Heart left ventricle (tissue), 13 donors: ENCODE measurements at regions not wholly inside any gene's neighbourhood (a gene's known extent, or its start where the extent isn't known, plus 50 kb on each side); places are given as distances from the start of the nearest gene placed in this dataset.

Source experiments
- POLR2A ChIP-seq, 2 donors: fragments of 450-650 bp; IDR thresholded peaks; one replicate each; pipeline ENCODE4 v1.6.1; 2017; ENCODE audit warnings: antibody characterized with exemption in 2 of 2, mild to moderate bottlenecking in 2 of 2, moderate library complexity in 2 of 2
- TF ChIP-seq, protein P1 (sequence below), 12 donors: fragments of 200-600 bp; sonication (generic) in 4 of 12; IDR thresholded peaks; one replicate each; pipeline versions ENCODE4 v1.5.0 to v1.8.0; 2018 to 2022; ENCODE audit warnings: antibody characterized with exemption in 12 of 12, mild to moderate bottlenecking in 5 of 12
- donor health status: ischemic (EF 13 %, LVEDD 7.1; RV severe dilation, severe dysfunction).
- donor health status: DM: no; HTN: yes; CAD: no.
- donor health status: DM: no; HTN: no; CAD: no.
- donor health status: ischemic (EF 25% LVEDD 6.9; RV normal size, moderate dysfunction).
- donor health status: ischemic (EF 25% LVEDD 5.7; RV mildly dilated, moderate dysfunction).
- donor health status: ischemic (EF 35%, LVEDD 5.7; RV mildly dilated, moderate dysfunction).
- donor health status: nonischemic (EF 11% LVEDD 7.7; RV severe dilation, severe dysfunction).
- donor health status: DM: yes; HTN: yes; CAD: no.
- donor health status: PGD.
- donor health status: ischemic (EF 29% LVEDD 5.4; RV normal size, mild dysfunction).
- donor health status: nonischemic (EF 23%, LVEDD 6.1; RV moderate dilation, normal function).

DNA sequence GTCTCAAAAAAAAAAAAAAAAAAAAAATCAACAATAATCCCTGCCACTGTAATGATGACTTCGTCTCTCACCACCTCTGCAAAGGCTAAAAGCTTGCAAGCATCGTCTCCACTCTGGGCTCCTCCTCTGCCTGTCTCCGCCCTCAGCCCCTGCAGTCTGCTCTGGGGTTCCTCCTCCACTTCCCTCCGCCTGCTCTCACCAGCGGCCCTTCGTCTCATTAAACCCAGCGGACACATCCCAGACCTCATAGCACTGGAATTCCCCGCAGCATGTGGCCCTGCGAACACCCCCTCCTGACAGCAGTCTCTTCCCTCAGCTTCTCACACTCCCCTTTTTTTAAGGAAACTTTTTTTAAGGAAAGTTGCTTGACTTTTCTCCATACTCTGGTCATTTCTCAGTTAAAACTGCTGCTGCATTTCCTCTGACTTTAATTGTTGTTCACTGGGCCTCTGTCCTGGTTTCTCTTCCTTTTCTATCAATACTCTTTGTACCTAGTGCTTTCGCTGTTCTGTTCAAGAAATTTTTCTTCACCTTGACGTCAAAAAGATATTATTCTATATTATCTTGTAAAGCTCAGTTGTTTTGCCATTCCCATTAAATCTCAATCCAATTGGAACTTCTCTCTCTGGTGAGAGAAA, 70.9 kb upstream of the PLEKHG1 start:
- TF ChIP-seq, protein P1, sequence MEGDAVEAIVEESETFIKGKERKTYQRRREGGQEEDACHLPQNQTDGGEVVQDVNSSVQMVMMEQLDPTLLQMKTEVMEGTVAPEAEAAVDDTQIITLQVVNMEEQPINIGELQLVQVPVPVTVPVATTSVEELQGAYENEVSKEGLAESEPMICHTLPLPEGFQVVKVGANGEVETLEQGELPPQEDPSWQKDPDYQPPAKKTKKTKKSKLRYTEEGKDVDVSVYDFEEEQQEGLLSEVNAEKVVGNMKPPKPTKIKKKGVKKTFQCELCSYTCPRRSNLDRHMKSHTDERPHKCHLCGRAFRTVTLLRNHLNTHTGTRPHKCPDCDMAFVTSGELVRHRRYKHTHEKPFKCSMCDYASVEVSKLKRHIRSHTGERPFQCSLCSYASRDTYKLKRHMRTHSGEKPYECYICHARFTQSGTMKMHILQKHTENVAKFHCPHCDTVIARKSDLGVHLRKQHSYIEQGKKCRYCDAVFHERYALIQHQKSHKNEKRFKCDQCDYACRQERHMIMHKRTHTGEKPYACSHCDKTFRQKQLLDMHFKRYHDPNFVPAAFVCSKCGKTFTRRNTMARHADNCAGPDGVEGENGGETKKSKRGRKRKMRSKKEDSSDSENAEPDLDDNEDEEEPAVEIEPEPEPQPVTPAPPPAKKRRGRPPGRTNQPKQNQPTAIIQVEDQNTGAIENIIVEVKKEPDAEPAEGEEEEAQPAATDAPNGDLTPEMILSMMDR (IDR thresholded peaks at IDR 0.05) = no peak
- no peak for TF ChIP-seq POLR2A (IDR thresholded peaks at IDR 0.05)
